GM13976 (cell line): ENCODE measurements at regions not wholly inside any gene's neighbourhood (a gene's known extent, or its start where the extent isn't known, plus 50 kb on each side); places are given as distances from the start of the nearest gene placed in this dataset.
"Not testable (repeated sequence)": the region's sequence is repeated elsewhere in the genome, so short reads cannot be mapped to it uniquely, and the experiment has no call there.

Source experiments
- DNase-seq: peaks from one replicate; pipeline ENCODE4 v3.0.0; 2012; ENCODE audit warnings: low spot score
- CTCF ChIP-seq: IDR thresholded peaks from 2 replicates; pipeline ENCODE4 v1.5.1; 2012; ENCODE audit warnings: borderline replicate concordance, mild to moderate bottlenecking; ENCODE audit not compliant: insufficient read depth; ENCODE audit errors: extremely low read depth, missing control alignments, control extremely low read depth
- in situ Hi-C: fragments of 300-500 bp; cut with MboI; formaldehyde crosslinking; loops from one replicate; pipeline ENCODE4 v1.12.0; 2022; ENCODE audit warnings: low sequenced_read_pairs, mixed read lengths, inconsistent platforms; ENCODE audit not compliant: unreplicated experiment

- in situ Hi-C loops: loop anchor here (25.0 kb wide), 1 partner anchor 1089 kb away; no protein-coding TSS in a partner anchor
- no peak for TF ChIP-seq CTCF
- DNase-seq: no peak
These were observed 53.4 kb downstream of the OR2K2 start for GRCh38 chr9:111276431-111277128.

GRCh38 chr9:111274737-111275136 lies 55.3 kb downstream of the OR2K2 start:
- TF ChIP-seq CTCF: no peak
- in situ Hi-C loops: loop anchor here (25.0 kb wide), 1 partner anchor 1087 kb away; no protein-coding TSS in a partner anchor
- DNase-seq: no peak

- no peak for DNase-seq
- TF ChIP-seq CTCF: no peak
- in situ Hi-C loops: no loop called here
These were observed 57.4 kb downstream of the OR2K2 start for GRCh38 chr9:111272581-111272980.

- in situ Hi-C loops: no loop called here
- DNase-seq: no peak
- no peak for TF ChIP-seq CTCF
These were observed 58.4 kb downstream of the OR2K2 start for GRCh38 chr9:111271481-111272080.

GRCh38 chr9:111271047-111271446 lies 59.0 kb downstream of the OR2K2 start:
- in situ Hi-C loops: no loop called here
- TF ChIP-seq CTCF: no peak
- DNase-seq: no peak

- in situ Hi-C loops, DNase-seq: not testable (repeated sequence)
These were observed 64.0 kb downstream of the OR2K2 start for GRCh38 chr9:111266024-111266423.

GRCh38 chr9:111263116-111263515 lies 66.9 kb downstream of the OR2K2 start:
- in situ Hi-C loops: no loop called here
- TF ChIP-seq CTCF: no peak
- no peak for DNase-seq
